ENCODE measurements at regions not wholly inside any gene's neighbourhood (a gene's known extent, or its start where the extent isn't known, plus 50 kb on each side); places are given as distances from the start of the nearest gene placed in this dataset.

DNA sequence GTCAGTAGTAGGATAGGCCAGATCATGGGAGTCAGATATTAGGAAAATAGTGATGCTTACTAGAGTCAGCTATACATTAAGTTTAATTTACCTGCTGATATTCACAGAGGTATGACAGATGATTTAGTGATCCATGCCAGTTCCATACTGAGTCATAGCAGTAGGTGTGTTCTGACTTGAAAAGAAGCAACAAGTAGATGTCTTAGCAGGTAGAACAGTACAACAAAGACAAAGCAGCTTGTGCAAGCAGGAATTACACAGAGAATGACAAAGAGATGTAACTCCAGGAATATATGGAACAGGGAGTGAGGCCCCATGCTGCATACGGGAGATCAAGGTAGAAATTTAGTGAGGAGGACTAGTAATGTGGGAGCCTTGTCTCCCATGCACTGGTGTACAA lies 556.9 kb downstream of the SLC16A7 start:
- H3K27me3 ChIP-seq (ENCODE audit: control insufficient read depth, insufficient read depth, low read length) = no peaks in the 10 kb centered on the region
- WGBS (ENCODE audit: insufficient coverage) = no CpG with 5 or more reads among the region's 1 CpG
- H3K4me3 ChIP-seq (ENCODE audit: low read length) = no peak overlapping the region

DNA sequence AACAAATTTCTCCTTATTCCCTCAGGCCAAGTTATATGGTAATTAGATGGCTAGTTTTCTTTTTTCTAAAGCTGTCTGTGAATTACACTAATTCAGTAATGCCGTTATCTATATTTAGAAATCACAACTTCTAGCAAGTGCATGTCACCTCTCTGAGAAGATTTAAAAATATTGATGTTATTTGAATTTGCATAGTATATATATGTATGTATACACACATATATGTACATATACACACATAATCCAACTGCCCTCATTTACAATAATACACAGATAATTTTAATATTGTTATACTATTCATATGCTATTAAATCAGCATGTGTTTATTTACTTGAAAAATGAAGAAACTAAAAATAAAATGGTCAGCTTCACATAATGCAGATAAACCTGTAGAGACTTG lies 563.9 kb downstream of the SLC16A7 start:
- WGBS (ENCODE audit: insufficient coverage) = no CpG with 5 or more reads among the region's 1 CpG
- Histone ChIP-seq H3K9me3 (replicated peaks; ENCODE audit: control insufficient read depth, low read depth, low read length) (no peaks in the 10 kb centered on the region), H3K4me3 (ENCODE audit: low read length) (no peak overlapping the region), H3K4me1 (ENCODE audit: control insufficient read depth, insufficient read depth, low read length) (no peaks in the 10 kb centered on the region), H3K27me3 (ENCODE audit: control insufficient read depth, insufficient read depth, low read length) (no peaks in the 10 kb centered on the region), H3K27ac (ENCODE audit: low read length) (no peak overlapping the region), H3K36me3 (ENCODE audit: control insufficient read depth, insufficient read depth, low read length) (no peaks in the 10 kb centered on the region)
- no peak for DNase-seq

More for the DNA sequence above, 556.9 kb downstream of the SLC16A7 start:
- H3K4me1 ChIP-seq (ENCODE audit: control insufficient read depth, insufficient read depth, low read length) = no peaks in the 10 kb centered on the region
- H3K27ac ChIP-seq (ENCODE audit: low read length) = no peak overlapping the region
- DNase-seq = no peak
- no peaks in the 10 kb centered on the region for H3K9me3 ChIP-seq (replicated peaks; ENCODE audit: control insufficient read depth, low read depth, low read length)
- no peaks in the 10 kb centered on the region for H3K36me3 ChIP-seq (ENCODE audit: control insufficient read depth, insufficient read depth, low read length)

DNA sequence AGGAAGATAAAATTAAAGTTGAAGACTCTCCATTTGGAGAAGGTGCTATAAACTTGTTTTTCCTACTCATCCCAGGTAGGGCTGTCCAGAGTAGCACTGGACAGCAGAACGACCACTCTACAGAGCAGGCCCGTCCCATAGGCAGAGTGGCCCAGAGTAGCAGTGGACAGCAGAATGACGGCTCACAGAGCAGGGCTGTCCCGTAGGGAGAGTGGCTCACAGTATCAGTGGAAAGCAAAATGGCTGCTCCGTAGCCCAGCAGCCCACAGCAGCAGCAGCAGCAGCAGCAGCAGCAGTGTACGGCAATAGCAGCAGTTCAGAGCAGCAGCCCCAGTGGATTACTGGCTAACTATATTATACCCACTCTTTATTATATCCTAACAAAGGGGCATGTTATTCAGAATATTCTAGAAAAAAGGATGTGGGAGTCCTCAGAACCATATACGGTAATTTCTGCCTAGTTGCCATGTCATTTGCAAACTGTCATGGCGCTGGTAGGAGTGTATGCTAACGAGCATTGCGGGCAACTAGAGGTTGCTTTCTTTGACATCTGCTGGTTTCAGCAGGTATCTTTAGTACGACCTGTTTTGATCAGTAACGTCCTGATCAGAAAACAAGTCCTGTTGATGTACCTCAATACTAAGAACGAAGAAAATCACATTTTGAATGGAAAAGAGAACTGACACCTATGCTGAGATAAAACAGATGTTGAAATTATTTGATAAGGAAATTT lies 567.3 kb downstream of the SLC16A7 start:
- no peaks in the 10 kb centered on the region for H3K4me1 ChIP-seq (ENCODE audit: control insufficient read depth, insufficient read depth, low read length)
- no peaks in the 10 kb centered on the region for H3K9me3 ChIP-seq (replicated peaks; ENCODE audit: control insufficient read depth, low read depth, low read length)
- no peak for DNase-seq
- 85% methylated on average over 9 of the region's 13 CpGs for WGBS (ENCODE audit: insufficient coverage)
- no peaks in the 10 kb centered on the region for H3K36me3 ChIP-seq (ENCODE audit: control insufficient read depth, insufficient read depth, low read length)
- H3K4me3 ChIP-seq (ENCODE audit: low read length) = no peak overlapping the region
- H3K27ac ChIP-seq (ENCODE audit: low read length) = no peak overlapping the region
- H3K27me3 ChIP-seq (ENCODE audit: control insufficient read depth, insufficient read depth, low read length) = no peaks in the 10 kb centered on the region

DNA sequence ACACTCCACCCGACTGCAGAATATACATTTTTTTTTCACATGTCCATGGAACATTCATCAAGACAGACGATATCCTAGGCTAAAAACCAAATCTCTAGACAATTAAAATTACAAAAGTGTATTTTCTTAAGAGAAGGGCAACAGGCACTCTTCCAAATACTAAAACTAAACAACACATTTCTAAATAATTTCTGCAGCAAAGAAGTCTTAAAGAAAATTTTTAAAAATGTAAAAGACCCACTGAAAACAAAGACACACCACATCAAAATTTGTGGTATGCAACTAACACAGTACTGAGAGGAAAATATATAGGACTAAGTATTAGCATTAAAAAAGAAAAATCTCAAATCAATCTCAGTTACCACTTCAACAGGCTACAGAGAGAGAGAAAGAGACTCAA lies 570.0 kb downstream of the SLC16A7 start:
- Histone ChIP-seq H3K27me3 (ENCODE audit: control insufficient read depth, insufficient read depth, low read length) (no peaks in the 10 kb centered on the region), H3K4me3 (ENCODE audit: low read length) (no peak overlapping the region), H3K4me1 (ENCODE audit: control insufficient read depth, insufficient read depth, low read length) (no peaks in the 10 kb centered on the region), H3K36me3 (ENCODE audit: control insufficient read depth, insufficient read depth, low read length) (no peaks in the 10 kb centered on the region), H3K27ac (ENCODE audit: low read length) (no peak overlapping the region), H3K9me3 (replicated peaks; ENCODE audit: control insufficient read depth, low read depth, low read length) (no peaks in the 10 kb centered on the region)
- WGBS (ENCODE audit: insufficient coverage) = no CpG with 5 or more reads among the region's 2 CpGs
- DNase-seq = no peak

DNA sequence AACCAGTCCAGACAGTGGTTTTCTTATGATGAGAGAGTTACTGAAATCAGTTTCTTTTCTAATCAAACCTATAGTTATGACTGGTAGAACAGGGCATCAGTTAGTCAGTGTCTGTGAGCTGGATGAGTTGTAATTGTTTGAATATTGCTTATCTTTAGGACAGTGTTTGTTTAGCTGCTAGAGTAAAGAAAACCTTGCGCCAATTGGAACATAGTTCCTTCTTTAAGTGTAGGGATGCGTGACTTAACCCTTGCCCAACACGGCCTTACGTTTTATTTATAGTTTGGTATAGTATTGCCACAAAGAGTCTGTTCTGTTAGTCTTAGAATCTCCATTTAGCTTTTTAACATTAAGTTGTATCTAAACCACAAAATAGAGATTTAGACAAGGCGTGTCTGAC lies 572.6 kb downstream of the SLC16A7 start:
- H3K4me1 ChIP-seq (ENCODE audit: control insufficient read depth, insufficient read depth, low read length) = no peaks in the 10 kb centered on the region
- no peak for DNase-seq
- H3K36me3 ChIP-seq (ENCODE audit: control insufficient read depth, insufficient read depth, low read length) = no peaks in the 10 kb centered on the region
- no CpG with 5 or more reads among the region's 5 CpGs for WGBS (ENCODE audit: insufficient coverage)
- no peak overlapping the region for H3K4me3 ChIP-seq (ENCODE audit: low read length)
- H3K9me3 ChIP-seq (replicated peaks; ENCODE audit: control insufficient read depth, low read depth, low read length) = no peaks in the 10 kb centered on the region
- no peak overlapping the region for H3K27ac ChIP-seq (ENCODE audit: low read length)
- H3K27me3 ChIP-seq (ENCODE audit: control insufficient read depth, insufficient read depth, low read length) = no peaks in the 10 kb centered on the region

DNA sequence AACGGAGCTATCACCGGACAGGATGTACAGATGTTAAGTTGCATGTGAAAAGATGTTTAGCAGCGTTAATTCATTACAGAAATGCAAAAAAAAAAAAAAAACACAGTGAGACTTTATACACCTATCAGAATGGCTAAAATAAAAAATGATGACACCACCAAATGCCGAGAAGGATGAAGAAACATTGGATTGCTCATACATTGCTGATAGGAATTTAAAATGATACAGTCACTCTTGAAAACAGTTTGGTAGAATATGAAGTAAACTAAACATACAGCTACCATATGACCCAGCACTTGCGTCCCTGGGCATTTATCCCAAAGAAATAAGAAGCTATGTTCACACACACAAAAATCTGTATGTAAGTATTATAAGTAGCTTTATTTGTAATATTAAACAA lies 574.1 kb downstream of the SLC16A7 start:
- Histone ChIP-seq H3K4me3 (ENCODE audit: low read length) (no peak overlapping the region), H3K27me3 (ENCODE audit: control insufficient read depth, insufficient read depth, low read length) (no peaks in the 10 kb centered on the region), H3K36me3 (ENCODE audit: control insufficient read depth, insufficient read depth, low read length) (no peaks in the 10 kb centered on the region), H3K4me1 (ENCODE audit: control insufficient read depth, insufficient read depth, low read length) (no peaks in the 10 kb centered on the region), H3K9me3 (replicated peaks; ENCODE audit: control insufficient read depth, low read depth, low read length) (no peaks in the 10 kb centered on the region), H3K27ac (ENCODE audit: low read length) (no peak overlapping the region)
- DNase-seq = no peak
- WGBS (ENCODE audit: insufficient coverage) = no CpG with 5 or more reads among the region's 5 CpGs

DNA sequence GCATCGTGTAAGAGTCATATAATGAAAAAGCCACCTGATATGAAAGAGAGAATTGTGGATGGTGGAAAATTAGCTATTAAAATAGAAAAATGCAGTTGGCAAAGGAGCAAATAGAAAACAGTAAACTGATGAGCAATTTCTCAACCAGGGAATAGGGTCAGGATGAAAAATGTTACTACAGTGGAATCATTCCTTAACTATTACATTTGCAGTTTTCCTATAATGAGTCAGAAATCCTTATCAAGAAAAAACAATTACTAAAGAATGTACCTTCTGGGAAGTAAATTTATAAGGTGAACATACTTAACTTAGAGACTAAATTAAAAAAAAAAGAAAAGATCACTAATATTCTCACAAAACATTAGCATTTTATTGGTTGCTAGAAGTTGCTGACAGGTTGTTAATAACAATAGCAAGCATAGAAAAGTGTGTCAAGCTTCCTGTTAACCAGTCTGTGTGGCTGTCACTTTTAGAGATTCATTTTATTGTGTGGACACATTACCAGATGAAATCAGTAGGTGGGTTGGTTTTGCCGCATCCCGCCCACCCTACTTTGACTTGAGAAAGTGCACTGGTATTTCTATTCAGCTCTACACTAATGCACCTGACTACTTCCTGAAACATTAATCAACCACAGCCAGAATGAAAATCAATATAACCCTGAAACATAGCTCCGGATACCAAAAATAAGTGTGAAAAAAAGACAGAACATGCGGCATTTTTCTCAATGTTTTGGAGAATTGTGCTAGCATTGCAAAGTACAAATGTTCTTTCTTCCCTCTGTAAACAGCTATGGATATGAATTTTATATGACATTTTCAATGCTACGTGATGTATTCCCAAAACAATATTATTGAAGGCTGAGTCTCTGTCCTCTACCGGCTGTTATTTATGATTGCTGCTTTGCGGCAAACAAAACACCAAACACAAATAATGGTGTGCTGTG lies 576.7 kb downstream of the SLC16A7 start:
- no peak overlapping the region for H3K27ac ChIP-seq (ENCODE audit: low read length)
- H3K4me3 ChIP-seq (ENCODE audit: low read length) = no peak overlapping the region
- no peaks in the 10 kb centered on the region for H3K36me3 ChIP-seq (ENCODE audit: control insufficient read depth, insufficient read depth, low read length)
- no peaks in the 10 kb centered on the region for H3K27me3 ChIP-seq (ENCODE audit: control insufficient read depth, insufficient read depth, low read length)
- DNase-seq = no peak
- whole genome bisulfite sequencing (ENCODE audit: insufficient coverage) = 17% methylated on average over 1 of the region's 8 CpGs
- H3K9me3 ChIP-seq (replicated peaks; ENCODE audit: control insufficient read depth, low read depth, low read length) = no peaks in the 10 kb centered on the region
- no peaks in the 10 kb centered on the region for H3K4me1 ChIP-seq (ENCODE audit: control insufficient read depth, insufficient read depth, low read length)

DNA sequence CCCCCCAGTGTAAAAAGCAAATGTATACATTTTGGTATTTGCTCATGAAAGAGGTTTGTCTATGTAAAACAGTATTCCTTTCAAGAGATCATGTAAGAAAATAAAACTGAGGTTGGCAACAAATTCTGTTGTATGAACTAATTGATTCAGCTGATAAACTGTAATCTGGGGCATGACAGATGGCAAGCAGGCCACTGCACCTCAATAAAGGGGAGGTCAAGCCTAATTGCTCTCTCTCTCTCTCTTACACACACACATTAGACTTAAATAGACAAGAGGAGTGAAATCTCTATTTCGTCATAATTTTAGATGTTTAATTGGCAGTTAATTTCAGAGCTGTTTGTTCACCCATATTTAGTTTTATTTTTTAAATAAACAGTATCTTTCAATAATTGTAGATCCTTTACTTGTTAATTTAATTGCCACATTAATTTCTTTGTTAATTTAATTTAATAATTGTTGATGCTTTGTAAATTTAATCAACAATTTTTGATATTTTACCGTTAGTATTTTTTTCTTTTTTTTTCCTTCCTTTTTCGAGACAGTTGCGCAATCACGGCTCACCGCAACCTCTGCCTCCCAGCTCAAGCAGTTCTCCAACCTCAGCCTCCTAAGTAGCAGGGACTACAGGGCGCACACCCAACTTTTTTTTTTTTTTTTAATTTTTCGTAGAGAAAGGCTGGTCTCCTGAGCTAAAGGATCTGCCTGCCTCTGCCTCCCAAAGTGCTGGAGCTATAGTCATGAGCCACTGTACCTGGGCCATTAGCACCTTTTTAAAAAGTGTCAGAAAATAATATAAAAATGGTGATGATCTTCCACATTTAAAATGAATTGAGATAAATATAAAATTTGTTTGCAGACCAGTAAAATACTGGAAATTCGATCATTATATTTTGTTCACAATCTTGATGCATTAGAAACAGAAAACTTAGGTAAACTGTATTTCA lies 577.7 kb downstream of the SLC16A7 start:
- Histone ChIP-seq H3K4me1 (ENCODE audit: control insufficient read depth, insufficient read depth, low read length) (no peaks in the 10 kb centered on the region), H3K9me3 (replicated peaks; ENCODE audit: control insufficient read depth, low read depth, low read length) (no peaks in the 10 kb centered on the region), H3K4me3 (ENCODE audit: low read length) (no peak overlapping the region), H3K36me3 (ENCODE audit: control insufficient read depth, insufficient read depth, low read length) (no peaks in the 10 kb centered on the region), H3K27me3 (ENCODE audit: control insufficient read depth, insufficient read depth, low read length) (no peaks in the 10 kb centered on the region), H3K27ac (ENCODE audit: low read length) (no peak overlapping the region)
- no peak for DNase-seq
- no CpG with 5 or more reads among the region's 9 CpGs for WGBS (ENCODE audit: insufficient coverage)

DNA sequence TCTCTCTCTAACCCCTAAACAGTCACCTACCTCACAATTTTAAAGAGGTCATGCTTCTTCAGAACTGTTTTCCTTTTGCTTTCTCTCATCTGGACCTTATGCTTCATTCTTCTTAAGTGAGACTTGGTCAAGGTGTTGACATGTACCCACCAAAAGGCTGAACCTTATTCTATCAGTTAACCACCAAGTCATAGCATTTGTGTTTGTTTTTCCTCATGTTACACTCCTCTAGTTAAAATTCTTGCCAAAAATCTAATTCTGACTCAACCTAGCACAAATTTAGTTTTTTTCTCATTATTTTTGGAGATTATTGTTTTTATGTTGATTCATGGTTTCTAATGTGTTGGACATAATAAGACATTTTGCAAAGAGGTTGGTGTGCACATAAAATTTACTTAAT lies 578.6 kb downstream of the SLC16A7 start:
- no peak for DNase-seq
- H3K4me1 ChIP-seq (ENCODE audit: control insufficient read depth, insufficient read depth, low read length) = no peaks in the 10 kb centered on the region
- no peaks in the 10 kb centered on the region for H3K9me3 ChIP-seq (replicated peaks; ENCODE audit: control insufficient read depth, low read depth, low read length)
- H3K27me3 ChIP-seq (ENCODE audit: control insufficient read depth, insufficient read depth, low read length) = no peaks in the 10 kb centered on the region
- no peaks in the 10 kb centered on the region for H3K36me3 ChIP-seq (ENCODE audit: control insufficient read depth, insufficient read depth, low read length)
- H3K27ac ChIP-seq (ENCODE audit: low read length) = no peak overlapping the region
- H3K4me3 ChIP-seq (ENCODE audit: low read length) = no peak overlapping the region

DNA sequence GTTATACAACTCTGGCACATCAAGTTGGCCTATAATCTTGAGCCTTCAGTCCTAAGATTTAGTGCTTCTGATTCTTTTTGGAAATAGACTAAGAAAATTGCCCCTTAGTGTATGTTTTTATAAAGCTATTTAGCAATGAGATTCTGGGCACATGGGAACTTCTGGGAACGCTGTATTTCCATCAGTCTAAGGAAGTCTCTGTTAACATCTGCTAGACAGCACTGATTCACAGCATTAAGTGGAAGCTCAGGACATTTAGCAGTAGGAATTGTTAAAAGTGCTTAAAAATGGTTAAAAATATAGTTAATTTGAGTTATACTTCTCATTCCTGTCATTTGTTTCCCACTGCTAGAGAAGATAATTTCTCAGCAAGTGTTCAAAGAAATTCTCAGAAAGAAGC lies 579.1 kb downstream of the SLC16A7 start:
- Histone ChIP-seq H3K27ac (ENCODE audit: low read length) (no peak overlapping the region), H3K9me3 (replicated peaks; ENCODE audit: control insufficient read depth, low read depth, low read length) (no peaks in the 10 kb centered on the region), H3K4me3 (ENCODE audit: low read length) (no peak overlapping the region), H3K27me3 (ENCODE audit: control insufficient read depth, insufficient read depth, low read length) (no peaks in the 10 kb centered on the region), H3K36me3 (ENCODE audit: control insufficient read depth, insufficient read depth, low read length) (no peaks in the 10 kb centered on the region), H3K4me1 (ENCODE audit: control insufficient read depth, insufficient read depth, low read length) (no peaks in the 10 kb centered on the region)
- no CpG with 5 or more reads among the region's 1 CpG for WGBS (ENCODE audit: insufficient coverage)
- DNase-seq = no peak

All from muscle of leg (tissue), 3 donors.